ENCODE measurements at regions not wholly inside any gene's neighbourhood (a gene's known extent, or its start where the extent isn't known, plus 50 kb on each side); places are given as distances from the start of the nearest gene placed in this dataset.

- TF ChIP-seq, protein P1, sequence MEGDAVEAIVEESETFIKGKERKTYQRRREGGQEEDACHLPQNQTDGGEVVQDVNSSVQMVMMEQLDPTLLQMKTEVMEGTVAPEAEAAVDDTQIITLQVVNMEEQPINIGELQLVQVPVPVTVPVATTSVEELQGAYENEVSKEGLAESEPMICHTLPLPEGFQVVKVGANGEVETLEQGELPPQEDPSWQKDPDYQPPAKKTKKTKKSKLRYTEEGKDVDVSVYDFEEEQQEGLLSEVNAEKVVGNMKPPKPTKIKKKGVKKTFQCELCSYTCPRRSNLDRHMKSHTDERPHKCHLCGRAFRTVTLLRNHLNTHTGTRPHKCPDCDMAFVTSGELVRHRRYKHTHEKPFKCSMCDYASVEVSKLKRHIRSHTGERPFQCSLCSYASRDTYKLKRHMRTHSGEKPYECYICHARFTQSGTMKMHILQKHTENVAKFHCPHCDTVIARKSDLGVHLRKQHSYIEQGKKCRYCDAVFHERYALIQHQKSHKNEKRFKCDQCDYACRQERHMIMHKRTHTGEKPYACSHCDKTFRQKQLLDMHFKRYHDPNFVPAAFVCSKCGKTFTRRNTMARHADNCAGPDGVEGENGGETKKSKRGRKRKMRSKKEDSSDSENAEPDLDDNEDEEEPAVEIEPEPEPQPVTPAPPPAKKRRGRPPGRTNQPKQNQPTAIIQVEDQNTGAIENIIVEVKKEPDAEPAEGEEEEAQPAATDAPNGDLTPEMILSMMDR (IDR thresholded peaks at IDR 0.05; ENCODE audit: insufficient read depth, low read depth, low read length): peak; percentile 89
- no peak for TF ChIP-seq EZH2 (IDR thresholded peaks at IDR 0.05; ENCODE audit: insufficient read depth, low read length)
Measured at GRCh38 chr20:41697861-41698559, 79.8 kb upstream of the CHD6 start.
